ENCODE measurements at regions not wholly inside any gene's neighbourhood (a gene's known extent, or its start where the extent isn't known, plus 50 kb on each side); places are given as distances from the start of the nearest gene placed in this dataset.

DNA sequence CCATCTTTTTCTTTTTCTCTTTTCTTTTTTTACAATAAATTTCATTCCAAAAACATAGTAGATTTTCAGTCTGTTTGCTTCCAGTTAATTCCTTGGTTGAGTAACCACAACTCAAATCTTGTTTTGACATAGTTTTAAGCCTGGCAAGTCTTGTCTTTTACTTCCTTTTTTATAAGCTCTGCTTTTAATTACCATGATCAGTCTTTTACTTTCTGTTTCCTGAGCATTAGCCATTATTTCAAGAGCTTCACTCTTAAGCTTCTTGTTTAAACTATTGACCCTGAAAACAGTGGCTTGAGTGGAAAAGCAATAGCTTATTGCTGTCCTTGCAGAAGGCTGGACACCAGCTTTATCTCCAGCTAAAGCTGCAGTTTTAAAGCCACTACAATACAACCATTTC lies 1363.3 kb downstream of the MAT2B start:
- Histone ChIP-seq H3K27ac (ENCODE audit: insufficient read depth, low read depth, low read length) (no peak overlapping the region), H3K9ac (replicated peaks; ENCODE audit: extremely low read depth, insufficient read depth, low read length) (no peak overlapping the region), H3K79me2 (ENCODE audit: control insufficient read depth, insufficient read depth, low read length) (no peaks in the 10 kb centered on the region), H4K20me1 (replicated peaks; ENCODE audit: control insufficient read depth, extremely low read depth, insufficient read depth, low read length) (no peaks in the 10 kb centered on the region), H3K4me1 (ENCODE audit: control insufficient read depth, extremely low read depth, insufficient read depth, low read length) (no peaks in the 10 kb centered on the region), H3K4me2 (ENCODE audit: insufficient read depth, low read length) (no peak overlapping the region), H3K36me3 (ENCODE audit: control insufficient read depth in 2 of 2, extremely low read depth in 1 of 2, insufficient read depth in 2 of 2, low read length in 2 of 2) (no peaks in the 10 kb centered on the region), H3K4me3 (replicated peaks in 1 of 3; ENCODE audit: insufficient read depth in 1 of 3, low read depth in 1 of 3, low read length in 3 of 3) (no peak overlapping the region), H3K9me3 (replicated peaks; ENCODE audit: control insufficient read depth, insufficient read depth, low read length) (no peaks in the 10 kb centered on the region), H3K9me1 (replicated peaks; ENCODE audit: control insufficient read depth, extremely low read depth, insufficient read depth, low read length) (no peaks in the 10 kb centered on the region), H2AFZ (ENCODE audit: low read depth, low read length) (no peak overlapping the region), H3K27me3 (ENCODE audit: control insufficient read depth in 2 of 2, insufficient read depth in 2 of 2, low read length in 2 of 2) (no peaks in the 10 kb centered on the region)
- CTCF ChIA-PET: no interaction called here
- FAIRE-seq (no peak), DNase-seq (ENCODE audit: low read depth, low spot score) (no peak)
- intact Hi-C loops (cut with micrococcal nuclease) (no loop called here), dilution Hi-C loops (cut with MboI; ENCODE audit: extremely low pct_ligation_motif_present, low sequenced_read_pairs) (no loop called here)
- BruUV-seq (replicated peaks): no TSS peak
- TF ChIP-seq EZH2 (IDR thresholded peaks at IDR 0.05; ENCODE audit: borderline replicate concordance, low read depth, low read length, severe bottlenecking): no peak
- no peak for TF ChIP-seq POLR2A (IDR thresholded peaks at IDR 0.05; ENCODE audit: low read depth, low read length)
- no peak for TF ChIP-seq POLR2AphosphoS5 (IDR thresholded peaks at IDR 0.05; ENCODE audit: insufficient read depth, low read depth, low read length)
- no peak for TF ChIP-seq JUN (IDR thresholded peaks at IDR 0.05; ENCODE audit: borderline replicate concordance, insufficient read depth, insufficient read length, low read depth)
- no peak for TF ChIP-seq MYC (IDR thresholded peaks at IDR 0.05; ENCODE audit: low read depth, low read length)
- TF ChIP-seq, protein P1, sequence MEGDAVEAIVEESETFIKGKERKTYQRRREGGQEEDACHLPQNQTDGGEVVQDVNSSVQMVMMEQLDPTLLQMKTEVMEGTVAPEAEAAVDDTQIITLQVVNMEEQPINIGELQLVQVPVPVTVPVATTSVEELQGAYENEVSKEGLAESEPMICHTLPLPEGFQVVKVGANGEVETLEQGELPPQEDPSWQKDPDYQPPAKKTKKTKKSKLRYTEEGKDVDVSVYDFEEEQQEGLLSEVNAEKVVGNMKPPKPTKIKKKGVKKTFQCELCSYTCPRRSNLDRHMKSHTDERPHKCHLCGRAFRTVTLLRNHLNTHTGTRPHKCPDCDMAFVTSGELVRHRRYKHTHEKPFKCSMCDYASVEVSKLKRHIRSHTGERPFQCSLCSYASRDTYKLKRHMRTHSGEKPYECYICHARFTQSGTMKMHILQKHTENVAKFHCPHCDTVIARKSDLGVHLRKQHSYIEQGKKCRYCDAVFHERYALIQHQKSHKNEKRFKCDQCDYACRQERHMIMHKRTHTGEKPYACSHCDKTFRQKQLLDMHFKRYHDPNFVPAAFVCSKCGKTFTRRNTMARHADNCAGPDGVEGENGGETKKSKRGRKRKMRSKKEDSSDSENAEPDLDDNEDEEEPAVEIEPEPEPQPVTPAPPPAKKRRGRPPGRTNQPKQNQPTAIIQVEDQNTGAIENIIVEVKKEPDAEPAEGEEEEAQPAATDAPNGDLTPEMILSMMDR (IDR thresholded peaks at IDR 0.05; ENCODE audit: extremely low read depth in 1 of 2, insufficient read depth in 1 of 2, low read depth in 1 of 2, low read length in 2 of 2): no peak
- no peak for TF ChIP-seq FOS (IDR thresholded peaks at IDR 0.05; ENCODE audit: borderline replicate concordance, insufficient read depth, low read length)
- TF ChIP-seq GATA2 (IDR thresholded peaks at IDR 0.05; ENCODE audit: insufficient read depth, insufficient read length, low read depth, low read length): no peak
- POLR2A ChIA-PET: no interaction called here

Measured in endothelial cell of umbilical vein (primary cell).